Neural progenitor cell (in vitro differentiated cells): ENCODE measurements at regions not wholly inside any gene's neighbourhood (a gene's known extent, or its start where the extent isn't known, plus 50 kb on each side); places are given as distances from the start of the nearest gene placed in this dataset.

Experiments
- CTCF ChIP-seq: fragments of 200-600 bp; sonication (generic); IDR thresholded peaks from 2 replicates; pipeline ENCODE4 v1.5.1; 2017; ENCODE audit warnings: antibody characterized with exemption, mild to moderate bottlenecking
- EZH2 ChIP-seq: fragments of 200-600 bp; sonication (generic); IDR thresholded peaks from 2 replicates; pipeline ENCODE4 v1.6.1; 2017; ENCODE audit warnings: antibody characterized with exemption, mild to moderate bottlenecking, moderate library complexity
- EZH2phosphoT487 ChIP-seq: fragments of 200-600 bp; sonication (generic); IDR thresholded peaks from 2 replicates; pipeline ENCODE4 v1.6.1; 2017; ENCODE audit warnings: antibody characterized with exemption

GRCh38 chr12:74292351-74293194 lies 245.1 kb upstream of the ATXN7L3B start:
- no peak for TF ChIP-seq EZH2
- TF ChIP-seq CTCF: no peak
- no peak for TF ChIP-seq EZH2phosphoT487
